Stimulated activated effector memory CD8-positive, alpha-beta T cell treated with anti-CD3 and anti-CD28 coated beads, Interleukin-12 subunit alpha, Interleukin-12 subunit beta, amount 100 ng/mL, for 72 hours (primary cell): ENCODE measurements at regions not wholly inside any gene's neighbourhood (a gene's known extent, or its start where the extent isn't known, plus 50 kb on each side); places are given as distances from the start of the nearest gene placed in this dataset.

Experiments
- ATAC-seq: fragments of 150-1000 bp; cut with Tn5 transposase; 2 replicates; pipeline ENCODE4 v1.10.0; 2021
- DNase-seq, 2 donors: peaks; one replicate each; pipeline ENCODE4 v3.0.0; 2021 to 2022; ENCODE audit warnings: low spot score in 2 of 2
- H3K27ac Mint-ChIP-seq: one replicate; pipeline ENCODE4 v1.8.0; 2022; ENCODE audit warnings: mild to moderate bottlenecking, mixed read lengths
- H3K36me3 Mint-ChIP-seq: one replicate; pipeline ENCODE4 v1.8.0; 2022; ENCODE audit warnings: mild to moderate bottlenecking, mixed read lengths
- H3K4me1 Mint-ChIP-seq: one replicate; pipeline ENCODE4 v1.8.0; 2022; ENCODE audit warnings: mixed read lengths
- H3K4me3 Mint-ChIP-seq: one replicate; pipeline ENCODE4 v1.8.0; 2022; ENCODE audit warnings: mild to moderate bottlenecking, mixed read lengths
- H3K9me3 Mint-ChIP-seq: one replicate; pipeline ENCODE4 v1.8.0; 2022; ENCODE audit warnings: mixed read lengths

- no peak for DNase-seq
- H3K27ac Mint-ChIP-seq = no peak overlapping the region
- no peaks in the 10 kb centered on the region for H3K36me3 Mint-ChIP-seq
- no peaks in the 10 kb centered on the region for H3K4me1 Mint-ChIP-seq
- no peak overlapping the region for H3K4me3 Mint-ChIP-seq
- H3K9me3 Mint-ChIP-seq = peaks cover 6% of the 10 kb centered on the region
- ATAC-seq = no peak
Observed at GRCh38 chr20:41910558-41910957, 292.4 kb upstream of the CHD6 start.

- H3K36me3 Mint-ChIP-seq = no peaks in the 10 kb centered on the region
- DNase-seq (no peak), ATAC-seq (no peak)
- H3K9me3 Mint-ChIP-seq = peaks cover 2% of the 10 kb centered on the region
- no peak overlapping the region for H3K27ac Mint-ChIP-seq
- H3K4me3 Mint-ChIP-seq = no peak overlapping the region
- H3K4me1 Mint-ChIP-seq = no peaks in the 10 kb centered on the region
Observed at GRCh38 chr20:41905199-41905598, 287.0 kb upstream of the CHD6 start.

- ATAC-seq = no peak
- Mint-ChIP-seq H3K4me3 (no peak overlapping the region), H3K4me1 (no peaks in the 10 kb centered on the region)
Observed at GRCh38 chr20:41903586-41903985, 285.4 kb upstream of the CHD6 start.

GRCh38 chr20:41902346-41902745 lies 284.2 kb upstream of the CHD6 start:
- no peak overlapping the region for H3K4me3 Mint-ChIP-seq
- DNase-seq (no peak), ATAC-seq (no peak)
- no peaks in the 10 kb centered on the region for H3K4me1 Mint-ChIP-seq
- H3K36me3 Mint-ChIP-seq = no peaks in the 10 kb centered on the region
- no peak overlapping the region for H3K27ac Mint-ChIP-seq
- H3K9me3 Mint-ChIP-seq = no peaks in the 10 kb centered on the region

More at GRCh38 chr20:41903586-41903985, 285.4 kb upstream of the CHD6 start:
- DNase-seq = no peak
- H3K27ac Mint-ChIP-seq = no peak overlapping the region
- no peaks in the 10 kb centered on the region for H3K9me3 Mint-ChIP-seq
- no peaks in the 10 kb centered on the region for H3K36me3 Mint-ChIP-seq

- H3K9me3 Mint-ChIP-seq = no peaks in the 10 kb centered on the region
- H3K27ac Mint-ChIP-seq = no peak overlapping the region
- DNase-seq (no peak), ATAC-seq (no peak)
- H3K4me3 Mint-ChIP-seq = no peak overlapping the region
- no peaks in the 10 kb centered on the region for H3K36me3 Mint-ChIP-seq
- no peaks in the 10 kb centered on the region for H3K4me1 Mint-ChIP-seq
Observed at GRCh38 chr20:41900201-41900691, 282.1 kb upstream of the CHD6 start.

GRCh38 chr20:41897708-41898107 lies 279.5 kb upstream of the CHD6 start:
- H3K36me3 Mint-ChIP-seq = no peaks in the 10 kb centered on the region
- no peak overlapping the region for H3K27ac Mint-ChIP-seq
- no peaks in the 10 kb centered on the region for H3K4me1 Mint-ChIP-seq
- H3K4me3 Mint-ChIP-seq = no peak overlapping the region
- ATAC-seq (no peak), DNase-seq (no peak)
- peaks cover 2% of the 10 kb centered on the region for H3K9me3 Mint-ChIP-seq

- Mint-ChIP-seq H3K36me3 (no peaks in the 10 kb centered on the region), H3K9me3 (peaks cover 2% of the 10 kb centered on the region), H3K4me1 (no peaks in the 10 kb centered on the region), H3K4me3 (no peak overlapping the region), H3K27ac (no peak overlapping the region)
- no peak for DNase-seq
- no peak for ATAC-seq
Observed at GRCh38 chr20:41895241-41896032, 277.3 kb upstream of the CHD6 start.

- H3K4me1 Mint-ChIP-seq = no peaks in the 10 kb centered on the region
- no peak overlapping the region for H3K4me3 Mint-ChIP-seq
- no peak overlapping the region for H3K27ac Mint-ChIP-seq
- no peak for ATAC-seq
- DNase-seq = no peak
- no peaks in the 10 kb centered on the region for H3K36me3 Mint-ChIP-seq
- H3K9me3 Mint-ChIP-seq = peaks cover 2% of the 10 kb centered on the region
Observed at GRCh38 chr20:41894255-41894963, 276.2 kb upstream of the CHD6 start.

- Mint-ChIP-seq H3K4me3 (no peak overlapping the region), H3K9me3 (peaks cover 2% of the 10 kb centered on the region), H3K4me1 (no peaks in the 10 kb centered on the region), H3K36me3 (no peaks in the 10 kb centered on the region), H3K27ac (no peak overlapping the region)
- ATAC-seq (no peak), DNase-seq (no peak)
Observed at GRCh38 chr20:41892031-41892430, 273.9 kb upstream of the CHD6 start.

- Mint-ChIP-seq H3K9me3 (peaks cover 2% of the 10 kb centered on the region), H3K36me3 (no peaks in the 10 kb centered on the region), H3K27ac (no peak overlapping the region), H3K4me3 (no peak overlapping the region), H3K4me1 (no peaks in the 10 kb centered on the region)
- ATAC-seq (no peak), DNase-seq (no peak)
Observed at GRCh38 chr20:41889844-41890224, 271.7 kb upstream of the CHD6 start.

- no peaks in the 10 kb centered on the region for H3K36me3 Mint-ChIP-seq
- H3K4me1 Mint-ChIP-seq = no peaks in the 10 kb centered on the region
- DNase-seq = no peak
- no peak overlapping the region for H3K4me3 Mint-ChIP-seq
- ATAC-seq = no peak
- no peak overlapping the region for H3K27ac Mint-ChIP-seq
- peaks cover under 1% of the 10 kb centered on the region for H3K9me3 Mint-ChIP-seq
Observed at GRCh38 chr20:41889126-41889843, 271.1 kb upstream of the CHD6 start.

- Mint-ChIP-seq H3K36me3 (no peaks in the 10 kb centered on the region), H3K27ac (no peak overlapping the region), H3K9me3 (no peaks in the 10 kb centered on the region), H3K4me1 (no peaks in the 10 kb centered on the region), H3K4me3 (no peak overlapping the region)
- no peak for ATAC-seq
- DNase-seq = no peak
Observed at GRCh38 chr20:41888434-41888833, 270.3 kb upstream of the CHD6 start.

- ATAC-seq (no peak), DNase-seq (no peak)
- H3K4me3 Mint-ChIP-seq = no peak overlapping the region
- H3K36me3 Mint-ChIP-seq = no peaks in the 10 kb centered on the region
- no peaks in the 10 kb centered on the region for H3K4me1 Mint-ChIP-seq
- H3K9me3 Mint-ChIP-seq = no peaks in the 10 kb centered on the region
- H3K27ac Mint-ChIP-seq = no peak overlapping the region
Observed at GRCh38 chr20:41887500-41887899, 269.3 kb upstream of the CHD6 start.

GRCh38 chr20:41881466-41882046 lies 263.4 kb upstream of the CHD6 start:
- Mint-ChIP-seq H3K4me1 (no peaks in the 10 kb centered on the region), H3K36me3 (no peaks in the 10 kb centered on the region), H3K9me3 (no peaks in the 10 kb centered on the region), H3K4me3 (no peak overlapping the region), H3K27ac (no peak overlapping the region)
- no peak for ATAC-seq
- no peak for DNase-seq

- Mint-ChIP-seq H3K27ac (no peak overlapping the region), H3K9me3 (no peaks in the 10 kb centered on the region), H3K4me3 (no peak overlapping the region), H3K36me3 (no peaks in the 10 kb centered on the region), H3K4me1 (no peaks in the 10 kb centered on the region)
- ATAC-seq = no peak
- no peak for DNase-seq
Observed at GRCh38 chr20:41879123-41879522, 260.9 kb upstream of the CHD6 start.
